Stimulated activated CD8-positive, alpha-beta memory T cell treated with anti-CD3 and anti-CD28 coated beads, Interleukin-12 subunit alpha, Interleukin-12 subunit beta, amount 100 ng/mL, for 1 hour (primary cell): ENCODE measurements at regions not wholly inside any gene's neighbourhood (a gene's known extent, or its start where the extent isn't known, plus 50 kb on each side); places are given as distances from the start of the nearest gene placed in this dataset.

Experiments used
- DNase-seq: peaks from one replicate; pipeline ENCODE4 v3.0.0-alpha.2; 2020; ENCODE audit warnings: low read depth

DNA sequence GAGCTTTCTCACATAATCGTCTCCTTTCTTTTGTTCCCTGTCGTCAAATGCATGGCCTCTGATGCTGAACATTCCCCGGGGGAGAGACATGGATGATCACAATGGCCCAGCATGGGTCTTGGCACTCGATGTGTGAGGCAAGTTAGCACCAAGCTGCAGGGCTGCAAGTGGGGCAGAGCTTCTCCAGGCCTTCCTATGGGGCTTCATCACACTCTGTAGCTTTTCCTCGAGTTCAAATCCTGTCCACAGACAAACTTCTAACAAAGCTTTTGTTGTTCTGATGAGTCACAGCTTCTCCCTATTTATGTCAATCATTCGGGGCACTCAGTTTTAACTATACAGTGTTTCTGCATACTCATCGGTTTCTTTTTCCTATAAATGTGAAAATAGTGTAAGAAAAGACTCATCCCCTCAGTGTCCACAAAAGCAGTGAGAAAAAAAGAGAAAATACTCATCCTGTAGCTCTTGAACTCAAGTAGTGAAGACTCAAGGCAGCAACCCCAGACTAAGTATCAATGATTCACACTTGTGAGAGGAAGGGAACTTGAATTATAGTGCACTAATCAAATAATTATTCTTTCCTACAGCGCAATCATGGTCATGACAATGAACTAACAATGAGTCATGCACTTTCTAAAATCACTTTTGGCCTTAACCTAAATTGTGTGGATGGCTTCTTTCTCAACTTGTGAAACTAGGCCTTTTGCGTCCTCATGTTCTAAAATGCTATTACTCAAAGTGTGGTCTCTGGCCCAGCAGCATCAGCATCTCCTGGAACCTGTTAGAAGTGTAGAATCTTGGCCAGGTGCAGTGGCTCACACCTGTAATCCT is 68.4 kb upstream of the NOX3 start:
- no peak for DNase-seq

GRCh38 chr6:155521719-155522118 is 66.1 kb upstream of the NOX3 start:
- no peak for DNase-seq

DNA sequence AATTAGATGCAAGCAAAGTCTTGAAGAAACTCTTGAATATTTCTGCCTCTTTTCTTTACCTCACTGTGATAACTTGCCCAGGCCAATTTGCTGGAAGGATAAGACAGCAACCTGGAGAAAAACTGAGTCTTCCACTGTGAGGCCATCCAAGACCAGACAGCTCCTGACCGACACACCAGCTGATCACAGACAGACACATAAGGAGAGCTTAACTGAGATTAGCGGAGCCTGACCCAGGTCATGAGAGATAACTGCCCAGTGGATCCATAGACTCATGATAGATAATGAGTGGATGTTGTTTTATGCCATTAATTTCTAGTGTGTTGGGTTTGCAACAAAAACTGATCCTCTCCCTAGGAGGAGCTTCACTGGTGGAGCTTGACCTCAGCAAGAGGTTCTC is 64.4 kb upstream of the NOX3 start:
- DNase-seq: no peak

- DNase-seq: no peak
These were observed 63.6 kb upstream of the NOX3 start for GRCh38 chr6:155519176-155519738.

GRCh38 chr6:155517294-155517693 is 61.7 kb upstream of the NOX3 start:
- DNase-seq: no peak

- DNase-seq: no peak
These were observed 55.2 kb upstream of the NOX3 start for GRCh38 chr6:155510879-155511278.

DNA sequence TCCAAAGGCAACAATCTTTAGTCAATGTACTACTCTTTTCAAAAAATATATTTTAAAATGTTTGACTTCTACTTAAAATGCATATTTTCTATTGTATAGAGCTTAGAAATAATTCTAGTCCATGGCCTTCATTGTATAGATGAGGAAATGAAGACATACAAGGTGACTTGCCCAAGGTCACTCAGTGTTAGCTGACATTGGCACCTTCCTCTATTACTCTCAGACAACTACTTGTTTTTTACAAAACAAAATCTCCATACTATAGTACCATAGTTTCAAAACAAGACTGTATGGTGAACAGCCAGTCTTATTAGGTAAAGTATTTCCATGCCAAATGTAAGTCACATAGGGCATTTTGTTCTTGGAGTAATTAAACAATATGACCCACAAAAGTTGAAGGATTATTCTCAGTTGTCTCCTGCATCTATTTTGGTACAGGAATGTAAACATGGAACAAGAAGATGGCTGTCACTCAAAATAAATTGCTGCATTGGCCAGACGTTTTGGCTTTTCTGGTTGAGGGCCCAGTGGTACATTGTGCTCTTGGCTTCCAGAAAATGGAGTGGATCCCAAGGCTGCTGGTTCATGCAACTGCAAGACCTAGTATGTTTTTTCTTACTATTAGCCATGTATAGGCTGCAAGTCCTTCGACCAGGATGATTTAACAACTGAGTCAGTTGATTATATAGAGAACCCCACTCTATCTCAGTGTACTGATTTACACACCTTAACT is 54.3 kb upstream of the NOX3 start:
- no peak for DNase-seq

GRCh38 chr6:155505608-155505989 is 50.0 kb upstream of the NOX3 start:
- no peak for DNase-seq
